A549 (cell line): ENCODE measurements at regions not wholly inside any gene's neighbourhood (a gene's known extent, or its start where the extent isn't known, plus 50 kb on each side); places are given as distances from the start of the nearest gene placed in this dataset.

Source experiments
- ATAC-seq, 2 experiments: fragments of 200-7000 bp in 1 of 2; fragments of >200 bp in 1 of 2; cut with Nextera tagmentation in 1 of 2; cut with Tn5 transposase in 1 of 2; 3 replicates each; pipeline versions ENCODE4 v1.8.0 to v1.9.1; 2018 to 2020; ENCODE audit warnings: mild to moderate bottlenecking in 1 of 2, moderate library complexity in 1 of 2
- CTCF ChIA-PET: fragments of 300-600 bp; sonication (Branson Sonifier 250); formaldehyde crosslinking; extraction: SDS; loops from one replicate; lab custom pipeline; 2021; ENCODE audit warnings: antibody characterized with exemption, inconsistent platforms; lab: Yijun Ruan, JAX
- POLR2A ChIA-PET: fragments of 350-600 bp; formaldehyde crosslinking; extraction: SDS; loops from one replicate; lab custom pipeline; 2021; ENCODE audit warnings: antibody characterized with exemption, inconsistent platforms; lab: Yijun Ruan, JAX
- DNase-seq, 2 experiments: peaks; one replicate each; pipeline versions ENCODE4 v3.0.0 to v3.0.0-alpha.2; 2011 to 2016; ENCODE audit warnings: low read depth in 1 of 2, low spot score in 1 of 2
- FAIRE-seq: peaks from 2 replicates; lab custom pipeline; 2011; peaks lifted over from hg19 to GRCh38; lab: Jason Lieb, UNC
- H3K27ac ChIP-seq, 2 experiments: fragments of >200 bp; sonication (Bioruptor Twin); formaldehyde crosslinking; 3 replicates each; pipeline ENCODE4 v1.5.1; 2016 to 2017
- H3K4me1 ChIP-seq: fragments of >200 bp; sonication (Bioruptor Twin); formaldehyde crosslinking; 3 replicates; pipeline ENCODE4 v1.6.1; 2016
- H3K4me2 ChIP-seq: fragments of >200 bp; sonication (Bioruptor Twin); formaldehyde crosslinking; 3 replicates; pipeline ENCODE4 v1.6.1; 2016
- H3K4me3 ChIP-seq: fragments of >200 bp; sonication (Bioruptor Twin); formaldehyde crosslinking; 3 replicates; pipeline ENCODE4 v1.5.1; 2016
- H3K9me3 ChIP-seq: fragments of >200 bp; sonication (Bioruptor Twin); formaldehyde crosslinking; 3 replicates; pipeline ENCODE4 v1.6.1; 2016
- CEBPB ChIP-seq, 2 experiments: fragments of >200 bp in 1 of 2; sonication (Bioruptor Twin) in 1 of 2; formaldehyde crosslinking in 1 of 2; IDR thresholded peaks; 2 replicates each; pipeline ENCODE4 v1.6.1; 2012 to 2016
- EHF ChIP-seq: fragments of 250-450 bp; sonication (Bioruptor Pico); IDR thresholded peaks from 2 replicates; pipeline ENCODE4 v1.5.0; 2020; ENCODE audit warnings: mild to moderate bottlenecking
- EP300 ChIP-seq, 2 experiments: fragments of >200 bp; sonication (Bioruptor Twin); formaldehyde crosslinking; IDR thresholded peaks; 2 replicates in 1 of 2; 3 replicates in 1 of 2; pipeline ENCODE4 v1.6.1; 2016 to 2017
- FOSL2 ChIP-seq, 2 experiments: fragments of 450-650 bp in 1 of 2; fragments of >200 bp in 1 of 2; sonication (Bioruptor Twin) in 1 of 2; formaldehyde crosslinking; IDR thresholded peaks; 2 replicates each; pipeline versions ENCODE4 v1.5.0 to v1.6.1; 2016 to 2020; ENCODE audit warnings: mild to moderate bottlenecking in 1 of 2, moderate library complexity in 1 of 2
- FOXS1 ChIP-seq: fragments of 250-450 bp; sonication (Bioruptor Pico); IDR thresholded peaks from 2 replicates; pipeline ENCODE4 v1.5.0; 2020; ENCODE audit warnings: mild to moderate bottlenecking, moderate library complexity
- GATA3 ChIP-seq: IDR thresholded peaks from 2 replicates; pipeline ENCODE4 v1.6.1; 2012; ENCODE audit warnings: borderline replicate concordance
- HDAC2 ChIP-seq: fragments of 200-600 bp; sonication (generic); IDR thresholded peaks from 2 replicates; pipeline ENCODE4 v1.6.1; 2016
- HEYL ChIP-seq: fragments of 250-450 bp; sonication (Bioruptor Pico); IDR thresholded peaks from 2 replicates; pipeline ENCODE4 v1.8.0; 2021; ENCODE audit warnings: mild to moderate bottlenecking, moderate library complexity
- HOXA7 ChIP-seq: fragments of 250-450 bp; sonication (Bioruptor Pico); IDR thresholded peaks from 2 replicates; pipeline ENCODE4 v1.5.0; 2020; ENCODE audit warnings: mild to moderate bottlenecking, moderate library complexity
- HOXB5 ChIP-seq: fragments of 250-450 bp; sonication (Bioruptor Pico); IDR thresholded peaks from 2 replicates; pipeline ENCODE4 v1.5.0; 2020; ENCODE audit warnings: mild to moderate bottlenecking, moderate library complexity
- MAZ ChIP-seq: fragments of 150-350 bp; IDR thresholded peaks from 2 replicates; pipeline ENCODE4 v1.6.1; 2014; ENCODE audit warnings: antibody characterized with exemption, low read depth, low read length, borderline replicate concordance
- NPAS2 ChIP-seq: fragments of 250-450 bp; sonication (Bioruptor Pico); IDR thresholded peaks from 2 replicates; pipeline ENCODE4 v1.8.0; 2022; ENCODE audit warnings: mild to moderate bottlenecking, moderate library complexity, borderline replicate concordance
- POLR2A ChIP-seq: IDR thresholded peaks from 2 replicates; pipeline ENCODE4 v1.6.1; 2012; ENCODE audit warnings: mild to moderate bottlenecking, low read length
- POLR2AphosphoS2 ChIP-seq: conservative IDR thresholded peaks from 2 replicates; pipeline ENCODE4 v1.6.1; 2012; ENCODE audit warnings: low read length, improper control_type of control experiment, inconsistent platforms
- RAD21 ChIP-seq, 2 experiments: fragments of >200 bp in 1 of 2; sonication (Bioruptor Twin) in 1 of 2; formaldehyde crosslinking in 1 of 2; IDR thresholded peaks in 1 of 2; conservative IDR thresholded peaks in 1 of 2; 2 replicates in 1 of 2; 3 replicates in 1 of 2; pipeline ENCODE4 v1.6.1; 2012 to 2018; ENCODE audit warnings: inconsistent platforms in 1 of 2
- RCOR1 ChIP-seq: fragments of 150-350 bp; IDR thresholded peaks from 2 replicates; pipeline ENCODE4 v1.6.1; 2014; ENCODE audit warnings: antibody characterized with exemption, low read length, low read depth
- RNF2 ChIP-seq: fragments of 200-600 bp; sonication (generic); IDR thresholded peaks from 2 replicates; pipeline ENCODE4 v1.6.1; 2016; ENCODE audit warnings: low read depth, mild to moderate bottlenecking, antibody characterized with exemption, moderate library complexity, borderline replicate concordance
- TFCP2L1 ChIP-seq: fragments of 250-450 bp; sonication (Bioruptor Pico); IDR thresholded peaks from 2 replicates; pipeline ENCODE4 v1.5.0; 2021; ENCODE audit warnings: mild to moderate bottlenecking
- WGBS: methylation state at CpG from one replicate; pipeline ENCODE4 v1.1.6; 2017; ENCODE audit errors: missing lambda C conversion rate; 5-methylcytosine and 5-hydroxymethylcytosine counted together
- TF ChIP-seq, protein P1 (sequence below): IDR thresholded peaks from 2 replicates; pipeline ENCODE4 v1.6.1; 2012; ENCODE audit warnings: low read depth, borderline replicate concordance
- TF ChIP-seq, protein P2 (sequence below): fragments of 200-600 bp; sonication (generic); IDR thresholded peaks from 2 replicates; pipeline ENCODE4 v1.6.1; 2016; ENCODE audit warnings: antibody characterized with exemption, mild to moderate bottlenecking, moderate library complexity
- TF ChIP-seq, protein P3 (sequence below): IDR thresholded peaks from 2 replicates; pipeline ENCODE4 v1.6.1; 2012
- TF ChIP-seq, protein P4 (sequence below): fragments of 150-350 bp; IDR thresholded peaks from 2 replicates; pipeline ENCODE4 v1.6.1; 2014; ENCODE audit warnings: low read depth, mild to moderate bottlenecking, low read length
- TF ChIP-seq, protein P5 (sequence below): fragments of >200 bp; sonication (Bioruptor Twin); formaldehyde crosslinking; IDR thresholded peaks from 3 replicates; pipeline ENCODE4 v1.6.1; 2016
- TF ChIP-seq, protein P6 (sequence below): fragments of 450-650 bp; IDR thresholded peaks from 2 replicates; pipeline ENCODE4 v1.6.1; 2014; ENCODE audit warnings: antibody characterized with exemption

DNA sequence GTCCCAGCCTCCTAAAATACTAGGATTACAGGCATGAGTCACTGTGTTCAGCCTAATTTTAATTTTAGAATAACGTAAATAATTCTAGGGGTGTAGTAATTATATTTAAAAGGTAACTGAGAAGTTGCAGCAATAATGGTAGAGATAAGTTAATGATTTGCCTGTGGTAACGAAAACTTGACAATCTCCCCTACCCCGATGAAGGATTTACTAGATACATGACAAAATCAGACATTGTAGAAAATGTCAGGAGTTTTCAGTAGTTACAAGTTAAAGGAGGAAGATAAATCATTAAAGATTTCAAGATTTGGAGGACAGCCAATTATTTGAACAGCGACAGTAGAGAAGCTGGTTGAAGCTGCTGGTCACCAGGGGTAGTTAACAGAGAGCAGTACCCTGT, 652.2 kb upstream of the PCDH20 start:
- Histone ChIP-seq H3K4me2 (no peak overlapping the region), H3K27ac (no peak overlapping the region), H3K4me3 (no peak overlapping the region), H3K9me3 (no peaks in the 10 kb centered on the region), H3K4me1 (no peaks in the 10 kb centered on the region)
- FAIRE-seq, result no peak
- POLR2A ChIA-PET, result no interaction called here
- no peak for TF ChIP-seq FOXS1
- TF ChIP-seq RAD21 (conservative IDR thresholded peaks at IDR 0.05 in 1 of 2, IDR thresholded peaks at IDR 0.05 in 1 of 2), result no peak
- TF ChIP-seq NPAS2 (CRISPR knock-in tag), result no peak
- TF ChIP-seq, protein P1, sequence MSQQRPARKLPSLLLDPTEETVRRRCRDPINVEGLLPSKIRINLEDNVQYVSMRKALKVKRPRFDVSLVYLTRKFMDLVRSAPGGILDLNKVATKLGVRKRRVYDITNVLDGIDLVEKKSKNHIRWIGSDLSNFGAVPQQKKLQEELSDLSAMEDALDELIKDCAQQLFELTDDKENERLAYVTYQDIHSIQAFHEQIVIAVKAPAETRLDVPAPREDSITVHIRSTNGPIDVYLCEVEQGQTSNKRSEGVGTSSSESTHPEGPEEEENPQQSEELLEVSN, result no peak
- TF ChIP-seq, protein P2, sequence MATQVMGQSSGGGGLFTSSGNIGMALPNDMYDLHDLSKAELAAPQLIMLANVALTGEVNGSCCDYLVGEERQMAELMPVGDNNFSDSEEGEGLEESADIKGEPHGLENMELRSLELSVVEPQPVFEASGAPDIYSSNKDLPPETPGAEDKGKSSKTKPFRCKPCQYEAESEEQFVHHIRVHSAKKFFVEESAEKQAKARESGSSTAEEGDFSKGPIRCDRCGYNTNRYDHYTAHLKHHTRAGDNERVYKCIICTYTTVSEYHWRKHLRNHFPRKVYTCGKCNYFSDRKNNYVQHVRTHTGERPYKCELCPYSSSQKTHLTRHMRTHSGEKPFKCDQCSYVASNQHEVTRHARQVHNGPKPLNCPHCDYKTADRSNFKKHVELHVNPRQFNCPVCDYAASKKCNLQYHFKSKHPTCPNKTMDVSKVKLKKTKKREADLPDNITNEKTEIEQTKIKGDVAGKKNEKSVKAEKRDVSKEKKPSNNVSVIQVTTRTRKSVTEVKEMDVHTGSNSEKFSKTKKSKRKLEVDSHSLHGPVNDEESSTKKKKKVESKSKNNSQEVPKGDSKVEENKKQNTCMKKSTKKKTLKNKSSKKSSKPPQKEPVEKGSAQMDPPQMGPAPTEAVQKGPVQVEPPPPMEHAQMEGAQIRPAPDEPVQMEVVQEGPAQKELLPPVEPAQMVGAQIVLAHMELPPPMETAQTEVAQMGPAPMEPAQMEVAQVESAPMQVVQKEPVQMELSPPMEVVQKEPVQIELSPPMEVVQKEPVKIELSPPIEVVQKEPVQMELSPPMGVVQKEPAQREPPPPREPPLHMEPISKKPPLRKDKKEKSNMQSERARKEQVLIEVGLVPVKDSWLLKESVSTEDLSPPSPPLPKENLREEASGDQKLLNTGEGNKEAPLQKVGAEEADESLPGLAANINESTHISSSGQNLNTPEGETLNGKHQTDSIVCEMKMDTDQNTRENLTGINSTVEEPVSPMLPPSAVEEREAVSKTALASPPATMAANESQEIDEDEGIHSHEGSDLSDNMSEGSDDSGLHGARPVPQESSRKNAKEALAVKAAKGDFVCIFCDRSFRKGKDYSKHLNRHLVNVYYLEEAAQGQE, result no peak
- no peak for TF ChIP-seq TFCP2L1 (CRISPR knock-in tag)
- TF ChIP-seq HEYL (CRISPR knock-in tag), result no peak
- TF ChIP-seq POLR2A, result no peak
- no peak for TF ChIP-seq EHF
- WGBS, result 14% methylated on average over 4 of the region's 4 CpGs
- CTCF ChIA-PET, result no interaction called here
- no peak for DNase-seq
- ATAC-seq, result no peak

DNA sequence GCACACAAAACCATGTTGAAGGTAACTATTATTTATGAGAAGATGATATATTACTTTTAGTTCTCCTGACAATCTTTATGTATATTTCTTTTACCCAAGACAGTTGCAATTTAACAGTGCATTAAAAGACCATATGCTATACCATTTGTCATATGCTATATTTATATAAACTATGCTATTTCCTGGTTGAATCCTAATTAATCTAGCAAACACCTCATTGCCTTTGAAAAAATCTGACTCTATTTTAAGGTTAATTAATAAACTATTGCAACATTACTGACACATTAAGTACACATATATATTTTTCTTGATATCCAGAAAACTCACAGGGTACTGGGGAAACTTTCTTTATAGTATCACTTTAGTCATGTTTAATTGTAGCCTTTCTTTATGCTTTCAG, 649.4 kb upstream of the PCDH20 start:
- no peak overlapping the region for H3K4me2 ChIP-seq
- no peaks in the 10 kb centered on the region for H3K4me1 ChIP-seq
- TF ChIP-seq CEBPB (IDR thresholded peaks at IDR 0.05) (no peak), POLR2AphosphoS2 (no peak), RNF2 (no peak)
- TF ChIP-seq, all 56 proteins: peak for 0
- FAIRE-seq (no peak), ATAC-seq (no peak), DNase-seq (no peak)
- Histone ChIP-seq H3K27ac (no peak overlapping the region), H3K9me3 (no peaks in the 10 kb centered on the region), H3K4me3 (no peak overlapping the region)
- POLR2A ChIA-PET, result no interaction called here
- CTCF ChIA-PET, result no interaction called here

DNA sequence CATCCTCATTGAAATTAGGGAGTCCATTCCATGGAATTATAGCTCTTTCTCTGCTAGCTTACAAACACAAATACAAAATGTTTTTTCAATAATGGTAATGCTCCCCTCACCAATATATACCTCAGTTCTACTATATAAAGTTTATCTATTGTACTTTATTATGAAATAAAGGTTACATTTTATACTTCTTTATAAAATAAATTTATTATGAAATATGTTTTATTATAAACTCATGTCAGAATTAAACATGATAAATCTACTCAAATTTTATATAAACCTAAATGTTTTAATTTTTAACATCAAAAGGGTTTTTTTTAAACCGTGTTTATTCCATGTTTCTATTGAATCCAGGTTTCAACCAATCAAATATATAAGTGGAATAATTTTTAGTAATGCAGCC, 646.1 kb upstream of the PCDH20 start:
- Histone ChIP-seq H3K4me3 (no peak overlapping the region), H3K4me1 (no peaks in the 10 kb centered on the region), H3K9me3 (no peaks in the 10 kb centered on the region), H3K27ac (no peak overlapping the region), H3K4me2 (no peak overlapping the region)
- POLR2A ChIA-PET, result no interaction called here
- DNase-seq, result no peak
- 0% methylated on average over 1 of the region's 1 CpG for WGBS
- FAIRE-seq, result no peak
- TF ChIP-seq, protein P3, sequence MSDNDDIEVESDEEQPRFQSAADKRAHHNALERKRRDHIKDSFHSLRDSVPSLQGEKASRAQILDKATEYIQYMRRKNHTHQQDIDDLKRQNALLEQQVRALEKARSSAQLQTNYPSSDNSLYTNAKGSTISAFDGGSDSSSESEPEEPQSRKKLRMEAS, result no peak
- TF ChIP-seq HDAC2, result no peak
- TF ChIP-seq GATA3, result no peak
- TF ChIP-seq FOSL2 (IDR thresholded peaks at IDR 0.05), result no peak
- TF ChIP-seq FOSL2 (CRISPR knock-in tag; IDR thresholded peaks at IDR 0.05), result no peak
- no peak for TF ChIP-seq EHF
- no peak for TF ChIP-seq RNF2
- TF ChIP-seq, protein P4, sequence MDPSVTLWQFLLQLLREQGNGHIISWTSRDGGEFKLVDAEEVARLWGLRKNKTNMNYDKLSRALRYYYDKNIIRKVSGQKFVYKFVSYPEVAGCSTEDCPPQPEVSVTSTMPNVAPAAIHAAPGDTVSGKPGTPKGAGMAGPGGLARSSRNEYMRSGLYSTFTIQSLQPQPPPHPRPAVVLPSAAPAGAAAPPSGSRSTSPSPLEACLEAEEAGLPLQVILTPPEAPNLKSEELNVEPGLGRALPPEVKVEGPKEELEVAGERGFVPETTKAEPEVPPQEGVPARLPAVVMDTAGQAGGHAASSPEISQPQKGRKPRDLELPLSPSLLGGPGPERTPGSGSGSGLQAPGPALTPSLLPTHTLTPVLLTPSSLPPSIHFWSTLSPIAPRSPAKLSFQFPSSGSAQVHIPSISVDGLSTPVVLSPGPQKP, result no peak
- TF ChIP-seq, protein P5, sequence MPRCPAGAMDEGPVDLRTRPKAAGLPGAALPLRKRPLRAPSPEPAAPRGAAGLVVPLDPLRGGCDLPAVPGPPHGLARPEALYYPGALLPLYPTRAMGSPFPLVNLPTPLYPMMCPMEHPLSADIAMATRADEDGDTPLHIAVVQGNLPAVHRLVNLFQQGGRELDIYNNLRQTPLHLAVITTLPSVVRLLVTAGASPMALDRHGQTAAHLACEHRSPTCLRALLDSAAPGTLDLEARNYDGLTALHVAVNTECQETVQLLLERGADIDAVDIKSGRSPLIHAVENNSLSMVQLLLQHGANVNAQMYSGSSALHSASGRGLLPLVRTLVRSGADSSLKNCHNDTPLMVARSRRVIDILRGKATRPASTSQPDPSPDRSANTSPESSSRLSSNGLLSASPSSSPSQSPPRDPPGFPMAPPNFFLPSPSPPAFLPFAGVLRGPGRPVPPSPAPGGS, result no peak
- no peak for TF ChIP-seq HEYL (CRISPR knock-in tag)
- TF ChIP-seq RCOR1, result no peak
- no peak for TF ChIP-seq MAZ
- TF ChIP-seq FOXS1, result no peak
- TF ChIP-seq HOXB5, result no peak
- TF ChIP-seq, protein P6, sequence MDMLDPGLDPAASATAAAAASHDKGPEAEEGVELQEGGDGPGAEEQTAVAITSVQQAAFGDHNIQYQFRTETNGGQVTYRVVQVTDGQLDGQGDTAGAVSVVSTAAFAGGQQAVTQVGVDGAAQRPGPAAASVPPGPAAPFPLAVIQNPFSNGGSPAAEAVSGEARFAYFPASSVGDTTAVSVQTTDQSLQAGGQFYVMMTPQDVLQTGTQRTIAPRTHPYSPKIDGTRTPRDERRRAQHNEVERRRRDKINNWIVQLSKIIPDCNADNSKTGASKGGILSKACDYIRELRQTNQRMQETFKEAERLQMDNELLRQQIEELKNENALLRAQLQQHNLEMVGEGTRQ, result no peak
- no peak for TF ChIP-seq HOXA7
- TF ChIP-seq EP300 (IDR thresholded peaks at IDR 0.05), result no peak
- no peak for ATAC-seq
- CTCF ChIA-PET, result no interaction called here
